PC-9 (cell line): ENCODE measurements at regions not wholly inside any gene's neighbourhood (a gene's known extent, or its start where the extent isn't known, plus 50 kb on each side); places are given as distances from the start of the nearest gene placed in this dataset.
A peak's percentile ranks its signal among the peaks of the same experiment; 100 is the strongest.

Experiments used
- BruUV-seq: library from RNA; stranded (reverse); fragments of 400-500 nt; replicated peaks from 2 replicates; lab custom pipeline; 2021; lab: Mats Ljungman, UMichigan
- CTCF ChIA-PET: fragments of 300-600 bp; sonication (Branson Sonifier 250); formaldehyde crosslinking; loops from one replicate; lab custom pipeline; 2022; ENCODE audit warnings: antibody characterized with exemption; lab: Charles Lee
- POLR2A ChIA-PET: fragments of 300-600 bp; sonication (Branson Sonifier 250); formaldehyde crosslinking; loops from one replicate; lab custom pipeline; 2022; ENCODE audit warnings: antibody characterized with exemption; ENCODE audit not compliant: unreplicated experiment; lab: Charles Lee
- DNase-seq, 2 experiments: peaks; one replicate each; pipeline versions ENCODE4 v3.0.0 to v3.0.0-alpha.2; 2015 to 2022; ENCODE audit warnings: mixed read lengths in 1 of 2
- H2AFZ ChIP-seq: fragments of 200-600 bp; sonication (generic); 2 replicates; pipeline ENCODE4 v1.8.1; 2017; ENCODE audit warnings: antibody characterized with exemption
- H3F3A ChIP-seq: fragments of 200-600 bp; sonication (generic); 2 replicates; pipeline ENCODE4 v1.8.1; 2017; ENCODE audit warnings: antibody characterized with exemption, mild to moderate bottlenecking, low read depth; ENCODE audit not compliant: insufficient read depth
- H3K27ac ChIP-seq: fragments of 200-600 bp; sonication (generic); 2 replicates; pipeline ENCODE4 v1.6.1; 2016; ENCODE audit warnings: mixed run types
- H3K27me3 ChIP-seq: fragments of 200-600 bp; sonication (generic); 2 replicates; pipeline ENCODE4 v1.6.1; 2016; ENCODE audit warnings: low read depth, mixed run types; ENCODE audit not compliant: insufficient read depth
- H3K36me3 ChIP-seq: fragments of 200-600 bp; sonication (generic); 2 replicates; pipeline ENCODE4 v1.6.1; 2016; ENCODE audit warnings: low read depth, mixed run types
- H3K4me1 ChIP-seq: fragments of 200-600 bp; sonication (generic); replicated peaks from 2 replicates; pipeline ENCODE4 v1.6.1; 2016; ENCODE audit warnings: mixed run types; ENCODE audit not compliant: insufficient read depth
- H3K4me2 ChIP-seq: fragments of 200-600 bp; sonication (generic); 2 replicates; pipeline ENCODE4 v1.6.1; 2017; ENCODE audit warnings: mixed run types
- H3K4me3 ChIP-seq: fragments of 200-600 bp; sonication (generic); 2 replicates; pipeline ENCODE4 v1.6.1; 2016; ENCODE audit warnings: mixed run types
- H3K79me2 ChIP-seq: fragments of 200-600 bp; sonication (generic); 2 replicates; pipeline ENCODE4 v1.6.1; 2017; ENCODE audit warnings: low read depth, mixed run types
- H3K9me2 ChIP-seq: fragments of 200-600 bp; sonication (generic); 2 replicates; pipeline ENCODE4 v1.8.1; 2017; ENCODE audit warnings: mild to moderate bottlenecking; ENCODE audit not compliant: insufficient read depth
- H3K9me3 ChIP-seq: fragments of 200-600 bp; sonication (generic); 2 replicates; pipeline ENCODE4 v1.8.1; 2016; ENCODE audit warnings: low read depth; ENCODE audit not compliant: insufficient read depth
- H4K20me1 ChIP-seq: fragments of 200-600 bp; sonication (generic); 2 replicates; pipeline ENCODE4 v1.8.1; 2017; ENCODE audit not compliant: insufficient read depth
- CTCF ChIP-seq: fragments of 200-600 bp; sonication (generic); conservative IDR thresholded peaks from 2 replicates; pipeline ENCODE4 v1.6.1; 2017; ENCODE audit warnings: mixed run types, antibody characterized with exemption, mild to moderate bottlenecking, moderate library complexity
- EZH2 ChIP-seq: fragments of 200-600 bp; sonication (generic); IDR thresholded peaks from 2 replicates; pipeline ENCODE4 v1.8.0; 2017; ENCODE audit warnings: antibody characterized with exemption, low read depth
- intact Hi-C: fragments of 100-400 bp; cut with micrococcal nuclease; formaldehyde crosslinking; loops from one replicate; pipeline ENCODE4 v1.10.0; 2022; ENCODE audit not compliant: unreplicated experiment

GRCh38 chr10:34957531-34957930 lies 132.6 kb downstream of the CUL2 start:
- ChIA-PET CTCF (interaction anchor here (0.6 kb wide), 1 partner anchor 69 kb away, joined by 3 read pairs; no protein-coding TSS in a partner anchor), POLR2A (no interaction called here)
- intact Hi-C loops = no loop called here
- Histone ChIP-seq H3K27me3 (no peaks in the 10 kb centered on the region), H3F3A (peaks cover 11% of the 10 kb centered on the region; the same call in 1 of the 2 replicates), H3K9me2 (no peaks in the 10 kb centered on the region), H3K27ac (no peak overlapping the region), H3K79me2 (no peaks in the 10 kb centered on the region), H3K4me2 (no peak overlapping the region), H3K36me3 (no peaks in the 10 kb centered on the region), H2AFZ (no peak overlapping the region), H3K4me3 (no peak overlapping the region), H3K9me3 (no peaks in the 10 kb centered on the region), H4K20me1 (no peaks in the 10 kb centered on the region), H3K4me1 (peaks cover 27% of the 10 kb centered on the region)
- no TSS peak for BruUV-seq
- DNase-seq = no peak
- no peak for TF ChIP-seq CTCF

- CTCF ChIA-PET = interaction anchor here (0.5 to 1.0 kb wide), 4 partner anchors 70 to 290 kb away, joined by 3 to 6 read pairs (median 3); no protein-coding TSS in a partner anchor
- intact Hi-C loops = no loop called here
These were observed 133.4 kb downstream of the CUL2 start for GRCh38 chr10:34956756-34957155.

GRCh38 chr10:34955391-34955790 lies 134.8 kb downstream of the CUL2 start:
- intact Hi-C loops = loop anchor here (2.0 kb wide), 1 partner anchor 49 kb away; no protein-coding TSS in a partner anchor
- H3K4me1 ChIP-seq = peaks cover 27% of the 10 kb centered on the region

More at GRCh38 chr10:34956756-34957155, 133.4 kb downstream of the CUL2 start:
- Histone ChIP-seq H3K4me2 (no peak overlapping the region), H3K36me3 (no peaks in the 10 kb centered on the region), H3K4me1 (peaks cover 27% of the 10 kb centered on the region), H2AFZ (no peak overlapping the region), H3K79me2 (no peaks in the 10 kb centered on the region), H3K27ac (no peak overlapping the region), H3F3A (peaks cover 11% of the 10 kb centered on the region; the same call in 1 of the 2 replicates), H3K9me3 (no peaks in the 10 kb centered on the region), H3K4me3 (no peak overlapping the region), H3K9me2 (no peaks in the 10 kb centered on the region), H4K20me1 (no peaks in the 10 kb centered on the region), H3K27me3 (no peaks in the 10 kb centered on the region)
- POLR2A ChIA-PET = no interaction called here
- no TSS peak for BruUV-seq
- TF ChIP-seq CTCF (no peak), EZH2 (no peak)
- no peak for DNase-seq

More at GRCh38 chr10:34955391-34955790, 134.8 kb downstream of the CUL2 start:
- H3K9me2 ChIP-seq = no peaks in the 10 kb centered on the region
- TF ChIP-seq CTCF (no peak), EZH2 (no peak)
- no peaks in the 10 kb centered on the region for H3K27me3 ChIP-seq
- H3K9me3 ChIP-seq = no peaks in the 10 kb centered on the region
- BruUV-seq = no TSS peak
- no peak overlapping the region for H3K4me3 ChIP-seq
- ChIA-PET POLR2A (no interaction called here), CTCF (no interaction called here)
- peak overlapping the region; percentile 58; the same call in 1 of the 2 replicates for H3K4me2 ChIP-seq
- no peaks in the 10 kb centered on the region for H4K20me1 ChIP-seq
- DNase-seq = peak in 1 of 2 experiments; percentile 58
- peaks cover 11% of the 10 kb centered on the region; the same call in 1 of the 2 replicates for H3F3A ChIP-seq
- H3K36me3 ChIP-seq = no peaks in the 10 kb centered on the region
- H2AFZ ChIP-seq = no peak overlapping the region
- H3K79me2 ChIP-seq = no peaks in the 10 kb centered on the region
- H3K27ac ChIP-seq = peak overlapping the region; percentile 25; the same call in 1 of the 2 replicates
